MCF 10A (cell line): ENCODE measurements at regions not wholly inside any gene's neighbourhood (a gene's known extent, or its start where the extent isn't known, plus 50 kb on each side); places are given as distances from the start of the nearest gene placed in this dataset.
"Not testable (repeated sequence)": the region's sequence is repeated elsewhere in the genome, so short reads cannot be mapped to it uniquely, and the experiment has no call there.

Experiments used
- BruUV-seq: library from RNA; stranded (reverse); fragments of 400-500 nt; replicated peaks from 2 replicates; lab custom pipeline; 2021; lab: Mats Ljungman, UMichigan
- CTCF ChIA-PET: fragments of 300-600 bp; sonication (Branson Sonifier 250); formaldehyde crosslinking; extraction: SDS; loops from one replicate; lab custom pipeline; 2021; ENCODE audit warnings: antibody characterized with exemption, inconsistent platforms; lab: Yijun Ruan, JAX
- POLR2A ChIA-PET: fragments of 300-600, 350-650 bp; sonication (Branson Sonifier 250); formaldehyde crosslinking; extraction: SDS; loops from one replicate; lab custom pipeline; 2020; ENCODE audit warnings: antibody characterized with exemption, inconsistent platforms; lab: Yijun Ruan, JAX
- DNase-seq: peaks from one replicate; pipeline ENCODE4 v3.0.0-alpha.2; 2018; ENCODE audit not compliant: unreplicated experiment
- H3K27ac Mint-ChIP-seq: one replicate; pipeline ENCODE4 v1.8.0; 2022; ENCODE audit warnings: mild to moderate bottlenecking, low read depth, mixed read lengths; ENCODE audit not compliant: unreplicated experiment
- H3K27me3 Mint-ChIP-seq: one replicate; pipeline ENCODE4 v1.8.0; 2022; ENCODE audit warnings: mixed read lengths; ENCODE audit not compliant: insufficient read depth, unreplicated experiment
- H3K36me3 Mint-ChIP-seq: one replicate; pipeline ENCODE4 v1.8.0; 2022; ENCODE audit warnings: mild to moderate bottlenecking, moderate library complexity, mixed read lengths; ENCODE audit not compliant: insufficient read depth, unreplicated experiment
- H3K4me1 Mint-ChIP-seq: one replicate; pipeline ENCODE4 v1.8.0; 2022; ENCODE audit warnings: mixed read lengths; ENCODE audit not compliant: insufficient read depth, unreplicated experiment
- H3K4me3 Mint-ChIP-seq: one replicate; pipeline ENCODE4 v1.8.0; 2022; ENCODE audit warnings: mild to moderate bottlenecking, moderate library complexity, mixed read lengths; ENCODE audit not compliant: unreplicated experiment
- H3K9me3 Mint-ChIP-seq: one replicate; pipeline ENCODE4 v1.8.0; 2022; ENCODE audit warnings: mixed read lengths; ENCODE audit not compliant: unreplicated experiment
- CTCF ChIP-seq: fragments of 200-600 bp; IDR thresholded peaks from one replicate; pipeline ENCODE4 v1.8.0; 2022; ENCODE audit warnings: antibody characterized with exemption, mild to moderate bottlenecking; ENCODE audit not compliant: unreplicated experiment
- intact Hi-C: fragments of 100-400 bp; cut with micrococcal nuclease; formaldehyde crosslinking; loops from 2 replicates; pipeline ENCODE4 v1.14.1; 2022

- intact Hi-C loops, result no loop called here
- no peaks in the 10 kb centered on the region for H3K36me3 Mint-ChIP-seq
- no peak overlapping the region for H3K27ac Mint-ChIP-seq
- ChIA-PET CTCF (interaction anchor here (0.7 kb wide), 1 partner anchor 32 kb away, joined by 3 read pairs; no protein-coding TSS in a partner anchor), POLR2A (interaction anchor here (0.6 to 0.7 kb wide), 2 partner anchors 16 to 607 kb away, joined by 3 read pairs; no protein-coding TSS in a partner anchor)
- no peaks in the 10 kb centered on the region for H3K9me3 Mint-ChIP-seq
- no peak for TF ChIP-seq CTCF
- DNase-seq, result no peak
- no peaks in the 10 kb centered on the region for H3K27me3 Mint-ChIP-seq
- H3K4me1 Mint-ChIP-seq, result peaks cover under 1% of the 10 kb centered on the region
- no peak overlapping the region for H3K4me3 Mint-ChIP-seq
- no TSS peak for BruUV-seq
Measured at GRCh38 chr2:166647935-166648334, 153.9 kb upstream of the SCN7A start.

DNA sequence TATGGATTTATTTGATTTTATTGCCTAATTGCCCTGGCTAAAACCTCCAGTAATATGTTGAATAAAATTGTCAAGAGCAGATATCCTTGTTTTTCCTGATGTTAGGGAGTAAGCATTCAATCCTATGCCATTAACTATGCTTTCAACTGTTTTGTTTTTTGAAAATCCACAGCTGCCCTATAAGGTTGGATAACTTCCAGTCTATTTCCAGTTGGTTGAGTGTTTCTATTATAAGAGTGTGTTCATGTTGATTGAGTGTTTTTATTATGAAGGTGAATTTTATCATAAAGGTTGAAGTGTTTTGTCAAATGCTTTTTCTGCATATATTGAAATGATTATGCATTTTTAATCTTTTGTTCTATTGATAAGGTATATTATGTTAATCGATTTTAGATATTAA, 149.9 kb upstream of the SCN7A start:
- BruUV-seq, result no TSS peak
- ChIA-PET CTCF (no interaction called here), POLR2A (interaction anchor here (0.7 to 1.0 kb wide), 2 partner anchors 12 to 1916 kb away, joined by 3 read pairs; no protein-coding TSS in a partner anchor)
- Mint-ChIP-seq H3K36me3 (no peaks in the 10 kb centered on the region), H3K27ac (no peak overlapping the region), H3K4me1 (no peaks in the 10 kb centered on the region), H3K27me3 (no peaks in the 10 kb centered on the region), H3K9me3 (peaks cover 7% of the 10 kb centered on the region), H3K4me3 (no peak overlapping the region)
- TF ChIP-seq CTCF, result no peak
- no peak for DNase-seq
- intact Hi-C loops, result no loop called here

- H3K4me3 Mint-ChIP-seq, H3K4me1 Mint-ChIP-seq, DNase-seq, H3K27me3 Mint-ChIP-seq, intact Hi-C loops, H3K9me3 Mint-ChIP-seq, H3K27ac Mint-ChIP-seq, H3K36me3 Mint-ChIP-seq, BruUV-seq: not testable (repeated sequence)
- POLR2A ChIA-PET, result interaction anchor here (0.6 kb wide), 1 partner anchor 1933 kb away, joined by 3 read pairs; no protein-coding TSS in a partner anchor
- CTCF ChIA-PET, result interaction anchor here (0.7 kb wide), 1 partner anchor 69 kb away, joined by 3 read pairs; no protein-coding TSS in a partner anchor
Measured at GRCh38 chr2:166641516-166641915, 147.5 kb upstream of the SCN7A start.

GRCh38 chr2:166637051-166637450, 143.0 kb upstream of the SCN7A start:
- DNase-seq, result no peak
- Mint-ChIP-seq H3K36me3 (no peaks in the 10 kb centered on the region), H3K4me1 (peaks cover 7% of the 10 kb centered on the region), H3K4me3 (no peak overlapping the region), H3K27ac (no peak overlapping the region), H3K9me3 (peaks cover 7% of the 10 kb centered on the region), H3K27me3 (no peaks in the 10 kb centered on the region)
- no TSS peak for BruUV-seq
- POLR2A ChIA-PET, result interaction anchor here (0.7 kb wide), 1 partner anchor 9 kb away, joined by 3 read pairs; no protein-coding TSS in a partner anchor
- CTCF ChIA-PET, result no interaction called here
- no peak for TF ChIP-seq CTCF
- intact Hi-C loops, result no loop called here
